ENCODE measurements at regions not wholly inside any gene's neighbourhood (a gene's known extent, or its start where the extent isn't known, plus 50 kb on each side); places are given as distances from the start of the nearest gene placed in this dataset.
"Not testable (repeated sequence)": the region's sequence is repeated elsewhere in the genome, so short reads cannot be mapped to it uniquely, and the experiment has no call there.

- DNase-seq: peak; percentile 85 to 94
Measured at GRCh38 chr16:48003206-48003907, 152.4 kb downstream of the ABCC12 start.

DNA sequence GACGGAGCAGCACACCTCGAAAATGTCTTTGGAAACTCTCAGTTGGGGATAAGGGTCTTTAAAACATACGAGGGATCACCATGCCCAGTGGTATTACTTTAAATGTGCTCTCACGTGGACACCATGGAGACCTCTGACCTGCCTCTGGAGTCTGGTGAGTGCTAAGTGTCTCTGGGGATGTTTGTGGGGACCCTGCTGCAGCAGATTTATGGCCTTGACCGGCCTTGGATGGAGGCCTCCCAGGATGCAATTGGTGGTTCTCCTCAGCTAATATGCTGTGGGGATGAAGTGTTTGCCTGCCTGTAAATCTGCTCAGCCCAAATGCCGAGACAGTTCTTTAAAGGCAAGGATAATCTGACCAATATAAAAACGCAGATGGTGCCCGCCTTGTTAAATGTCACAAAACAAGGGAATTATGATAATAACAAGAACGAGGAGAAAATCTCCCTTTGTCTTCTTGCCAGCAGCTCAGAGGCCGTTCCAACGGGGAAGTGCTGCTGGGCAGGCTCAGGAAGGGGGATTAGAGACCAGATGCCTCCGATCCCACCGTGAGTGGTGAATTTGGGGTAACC lies 154.4 kb downstream of the ABCC12 start:
- peak; percentile 92 to 98 for DNase-seq

GRCh38 chr16:48000622-48001021 lies 155.2 kb downstream of the ABCC12 start:
- DNase-seq: no peak

DNA sequence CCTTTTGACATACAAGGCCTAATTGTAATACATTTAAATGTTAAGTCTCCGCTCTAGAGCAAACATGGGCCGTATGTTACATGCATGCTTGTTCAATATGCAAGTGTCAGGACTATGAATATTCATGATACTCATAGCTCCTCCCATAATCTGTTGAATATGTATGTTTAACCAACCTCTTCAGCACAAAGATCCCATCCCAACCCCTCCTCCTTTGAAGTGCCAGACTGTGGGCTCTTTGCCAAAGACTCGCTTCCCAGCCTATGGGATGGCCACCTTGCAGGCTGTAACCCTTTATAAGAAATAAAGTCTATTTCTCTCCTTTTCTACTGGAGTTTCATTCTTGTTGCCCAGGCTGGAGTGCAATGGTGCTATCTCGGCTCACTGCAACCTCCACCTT lies 156.2 kb downstream of the ABCC12 start:
- peak; percentile 22 to 31 for DNase-seq

DNA sequence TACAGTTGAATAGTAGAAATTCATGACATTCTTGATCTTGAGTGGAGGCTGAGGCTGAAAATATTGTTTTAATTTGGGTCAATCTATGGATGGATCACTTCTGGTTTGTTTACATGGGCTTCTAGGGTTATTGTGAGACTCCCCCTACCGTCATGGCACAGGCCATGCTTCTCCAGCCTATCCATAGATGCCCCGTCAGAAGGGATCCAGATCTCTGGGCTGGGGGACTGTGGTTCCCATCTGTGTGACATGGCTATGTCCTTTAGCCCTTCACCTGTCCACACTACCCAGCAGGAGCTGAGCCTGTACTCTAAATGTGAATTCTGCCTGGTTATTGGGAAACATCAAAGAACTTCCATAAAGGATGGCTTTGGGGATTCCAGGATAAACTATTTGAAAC lies 160.4 kb downstream of the ABCC12 start:
- DNase-seq: no peak

- peak in 1 of 2 experiments; percentile 33 for DNase-seq
Measured at GRCh38 chr16:47991491-47991890, 164.3 kb downstream of the ABCC12 start.

DNA sequence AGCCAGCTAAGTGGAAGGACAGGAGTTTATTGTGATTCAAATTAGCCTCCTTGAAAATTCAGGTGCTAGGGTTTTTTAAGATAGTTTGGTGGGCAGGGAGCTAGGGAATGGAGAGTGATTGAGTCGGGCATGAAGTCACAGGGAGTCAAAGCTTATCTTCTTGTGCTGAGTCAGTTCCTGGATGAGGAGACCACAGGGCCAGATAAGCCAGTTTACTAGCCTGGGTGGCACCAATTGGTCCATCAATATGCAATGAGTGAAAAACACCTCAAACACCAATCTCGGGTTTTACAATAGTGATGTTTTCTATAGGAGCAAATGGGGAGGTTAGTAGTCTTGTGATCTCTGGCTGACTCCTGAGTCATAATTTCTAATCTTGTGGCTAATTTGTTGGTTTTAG lies 165.1 kb downstream of the ABCC12 start:
- no peak for DNase-seq

GRCh38 chr16:47987136-47987535 lies 168.7 kb downstream of the ABCC12 start:
- DNase-seq: no peak

- peak; percentile 48 to 76 for DNase-seq
Measured at GRCh38 chr16:47986031-47986430, 169.8 kb downstream of the ABCC12 start.

- no peak for DNase-seq
Measured at GRCh38 chr16:47984669-47985068, 171.1 kb downstream of the ABCC12 start.

GRCh38 chr16:47983999-47984580 lies 171.7 kb downstream of the ABCC12 start:
- DNase-seq: no peak

GRCh38 chr16:47980212-47980611 lies 175.6 kb downstream of the ABCC12 start:
- DNase-seq: no peak

GRCh38 chr16:47979616-47980182 lies 176.1 kb downstream of the ABCC12 start:
- peak in 1 of 2 experiments; percentile 10 for DNase-seq

DNA sequence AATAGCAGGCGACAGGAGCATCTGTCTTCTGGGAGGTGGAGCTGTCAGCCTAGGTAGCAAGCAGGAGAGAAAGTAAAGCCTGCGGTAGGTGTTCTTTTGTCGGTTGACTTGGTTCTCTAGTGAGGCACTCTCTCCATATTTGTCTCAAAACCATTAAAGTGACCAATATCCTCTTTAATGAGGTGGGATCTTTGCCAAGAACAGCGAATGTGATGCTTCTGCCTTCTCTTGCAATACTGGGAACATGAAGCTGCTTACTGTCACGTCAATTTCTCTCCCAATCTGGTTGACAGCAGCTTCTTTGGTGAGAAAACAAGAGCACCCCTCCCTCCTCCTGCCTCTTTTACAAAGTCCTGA lies 176.7 kb downstream of the ABCC12 start:
- peak; percentile 40 to 57 for DNase-seq

DNA sequence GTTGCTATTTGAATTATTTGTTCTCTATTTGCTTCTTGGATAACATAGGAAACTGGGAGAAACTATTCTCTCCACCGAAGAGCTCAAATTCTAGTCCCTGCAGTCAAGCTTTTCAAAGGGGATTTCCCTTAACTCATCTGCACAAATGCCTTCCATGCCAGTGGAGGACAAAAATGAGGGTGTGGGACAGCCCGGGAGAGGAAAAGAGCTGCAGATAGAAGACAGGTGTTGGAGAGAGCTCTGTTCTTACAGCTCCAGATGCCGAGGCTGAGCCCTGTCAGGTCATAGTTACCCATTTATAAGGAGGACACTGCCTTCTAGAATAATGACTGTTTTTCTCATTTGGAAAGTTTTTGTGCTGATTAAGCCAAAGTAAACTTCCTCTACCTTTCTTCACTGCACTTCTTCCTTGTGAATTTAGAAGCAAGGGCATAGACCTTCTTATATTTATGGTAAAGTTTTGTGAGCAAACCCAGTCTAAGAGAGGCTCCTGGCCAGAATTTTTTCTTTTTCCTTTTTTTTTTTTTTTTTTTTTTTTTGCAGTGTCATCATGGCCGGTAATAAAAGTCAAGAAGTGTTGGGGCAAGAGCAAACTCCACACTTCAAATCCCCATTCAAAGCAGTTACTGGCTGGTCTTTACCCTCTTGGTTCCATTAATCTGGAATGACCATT lies 177.2 kb downstream of the ABCC12 start:
- peak in 1 of 2 experiments; percentile 41 for DNase-seq

GRCh38 chr16:47977802-47978201 lies 178.0 kb downstream of the ABCC12 start:
- DNase-seq: no peak

- no peak for DNase-seq
Measured at GRCh38 chr16:47976636-47977210, 179.1 kb downstream of the ABCC12 start.

DNA sequence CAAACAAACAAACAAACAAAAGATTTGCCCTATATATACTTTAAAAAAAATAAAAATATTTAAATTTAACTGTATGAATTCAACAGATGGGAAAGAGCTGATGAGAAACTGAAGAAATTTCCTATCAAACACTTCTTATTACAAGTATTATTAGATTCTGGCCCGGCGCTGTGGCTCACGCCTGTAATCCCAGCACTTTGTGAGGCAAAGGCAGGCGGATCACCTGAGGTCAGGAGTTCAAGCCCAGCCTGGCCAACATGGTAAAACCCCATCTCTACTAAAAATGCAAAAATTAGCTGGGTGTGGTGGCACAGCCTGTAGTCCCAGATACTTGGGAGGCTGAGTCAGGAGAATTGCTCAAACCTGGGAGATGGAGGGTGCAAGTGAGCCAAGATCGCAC lies 180.8 kb downstream of the ABCC12 start:
- DNase-seq: not testable (repeated sequence)

DNA sequence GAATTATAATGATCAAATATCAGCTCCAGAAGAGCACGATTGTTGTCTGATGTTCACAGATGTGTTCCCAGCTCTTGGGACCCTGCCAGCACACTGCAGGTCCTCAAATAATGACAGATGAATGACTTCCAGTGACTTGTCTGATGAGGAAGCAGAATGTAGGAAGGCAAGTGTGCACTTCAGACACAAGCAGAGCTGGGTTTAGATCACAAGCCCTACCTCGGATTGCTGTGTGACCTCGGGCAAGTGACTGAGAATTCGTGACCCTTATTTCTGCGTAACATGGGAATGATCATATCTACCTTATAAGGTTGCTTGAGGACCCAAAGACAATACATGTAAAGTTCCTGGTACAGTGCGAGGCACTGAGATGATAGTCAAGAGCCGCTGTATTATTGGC lies 182.2 kb downstream of the ABCC12 start:
- DNase-seq: no peak

- no peak for DNase-seq
Measured at GRCh38 chr16:47972246-47972985, 183.4 kb downstream of the ABCC12 start.

DNA sequence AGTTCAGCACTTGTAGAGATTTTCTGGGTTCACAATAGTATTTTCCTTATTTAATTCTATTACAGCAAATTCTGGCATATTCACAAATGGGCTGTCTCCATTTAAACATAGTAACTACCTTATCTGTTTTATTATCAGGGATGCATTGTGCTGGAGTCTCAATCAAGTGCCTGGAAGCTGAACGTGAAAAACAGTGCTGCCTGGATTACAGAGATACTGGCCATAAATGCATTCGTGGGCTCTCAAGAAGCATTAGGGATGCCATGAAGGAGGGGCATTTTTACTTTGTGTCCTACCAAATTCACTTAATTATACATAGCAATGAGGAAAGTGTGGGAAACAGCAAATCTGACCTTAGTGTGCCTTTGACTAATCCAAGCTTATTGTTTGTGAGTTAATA lies 184.6 kb downstream of the ABCC12 start:
- no peak for DNase-seq

DNA sequence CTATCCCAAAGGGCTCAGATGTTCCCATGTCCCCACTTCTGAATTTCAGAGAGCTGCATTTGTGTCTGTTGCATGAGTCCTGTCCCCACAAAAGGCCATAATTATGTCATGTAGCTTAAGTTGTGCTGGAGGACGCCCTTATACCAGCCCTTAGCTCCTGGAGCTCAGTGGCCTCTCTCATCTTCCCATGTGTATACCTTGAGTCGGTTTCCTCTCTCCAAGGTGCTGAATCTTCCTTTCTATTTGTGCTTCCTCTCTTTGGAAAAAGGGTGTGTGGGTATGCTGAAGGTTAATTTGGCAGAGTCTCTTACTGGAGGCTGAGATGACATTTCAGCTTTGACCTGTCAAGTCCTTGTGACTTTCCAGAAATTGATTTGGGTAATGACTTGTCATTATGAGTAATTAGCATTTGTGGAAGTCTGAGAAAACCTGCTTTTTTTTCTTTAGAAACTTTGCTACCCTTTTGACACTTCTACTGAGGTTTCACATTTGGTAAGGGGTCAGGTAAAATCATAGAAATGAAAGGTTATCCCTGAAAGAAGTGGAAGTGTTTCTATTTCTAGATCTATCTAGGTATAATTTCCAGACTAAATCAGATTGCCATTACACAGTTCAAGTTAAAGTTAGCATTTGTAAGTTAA lies 185.4 kb downstream of the ABCC12 start:
- no peak for DNase-seq
